ENCODE measurements at regions not wholly inside any gene's neighbourhood (a gene's known extent, or its start where the extent isn't known, plus 50 kb on each side); places are given as distances from the start of the nearest gene placed in this dataset.
A peak's percentile ranks its signal among the peaks of the same experiment; 100 is the strongest.

- no peak for TF ChIP-seq CTCF (IDR thresholded peaks at IDR 0.05; ENCODE audit: insufficient read depth, low read length)
- H3K4me3 ChIP-seq (ENCODE audit: low read depth, low read length), result no peak overlapping the region
- DNase-seq (ENCODE audit: low read depth), result peak; percentile 71
Measured at GRCh38 chr17:37824534-37825485, 80.0 kb upstream of the HNF1B start.

- no peak for DNase-seq (ENCODE audit: low read depth)
- H3K4me3 ChIP-seq (ENCODE audit: low read depth, low read length), result no peak overlapping the region
Measured at GRCh38 chr17:37823996-37824395, 79.1 kb upstream of the HNF1B start.

GRCh38 chr17:37820995-37821713 lies 76.3 kb upstream of the HNF1B start:
- DNase-seq (ENCODE audit: low read depth), result peak; percentile 24
- no peak overlapping the region for H3K4me3 ChIP-seq (ENCODE audit: low read depth, low read length)
- TF ChIP-seq CTCF (IDR thresholded peaks at IDR 0.05; ENCODE audit: insufficient read depth, low read length), result no peak

More at GRCh38 chr17:37823996-37824395, 79.1 kb upstream of the HNF1B start:
- no peak for TF ChIP-seq CTCF (IDR thresholded peaks at IDR 0.05; ENCODE audit: insufficient read depth, low read length)

- H3K4me3 ChIP-seq (ENCODE audit: low read depth, low read length), result no peak overlapping the region
- TF ChIP-seq CTCF (IDR thresholded peaks at IDR 0.05; ENCODE audit: insufficient read depth, low read length), result no peak
- no peak for DNase-seq (ENCODE audit: low read depth)
Measured at GRCh38 chr17:37820313-37820994, 75.6 kb upstream of the HNF1B start.

GRCh38 chr17:37818689-37819088 lies 73.8 kb upstream of the HNF1B start:
- TF ChIP-seq CTCF (IDR thresholded peaks at IDR 0.05; ENCODE audit: insufficient read depth, low read length), result no peak
- no peak for DNase-seq (ENCODE audit: low read depth)
- no peak overlapping the region for H3K4me3 ChIP-seq (ENCODE audit: low read depth, low read length)

- TF ChIP-seq CTCF (IDR thresholded peaks at IDR 0.05; ENCODE audit: insufficient read depth, low read length), result no peak
- DNase-seq (ENCODE audit: low read depth), result no peak
Measured at GRCh38 chr17:37816950-37817349, 72.1 kb upstream of the HNF1B start.

More at GRCh38 chr17:37816950-37817349, 72.1 kb upstream of the HNF1B start:
- H3K4me3 ChIP-seq (ENCODE audit: low read depth, low read length), result no peak overlapping the region

Data from fibroblast of the aortic adventitia (primary cell).